ENCODE measurements at regions not wholly inside any gene's neighbourhood (a gene's known extent, or its start where the extent isn't known, plus 50 kb on each side); places are given as distances from the start of the nearest gene placed in this dataset.

DNA sequence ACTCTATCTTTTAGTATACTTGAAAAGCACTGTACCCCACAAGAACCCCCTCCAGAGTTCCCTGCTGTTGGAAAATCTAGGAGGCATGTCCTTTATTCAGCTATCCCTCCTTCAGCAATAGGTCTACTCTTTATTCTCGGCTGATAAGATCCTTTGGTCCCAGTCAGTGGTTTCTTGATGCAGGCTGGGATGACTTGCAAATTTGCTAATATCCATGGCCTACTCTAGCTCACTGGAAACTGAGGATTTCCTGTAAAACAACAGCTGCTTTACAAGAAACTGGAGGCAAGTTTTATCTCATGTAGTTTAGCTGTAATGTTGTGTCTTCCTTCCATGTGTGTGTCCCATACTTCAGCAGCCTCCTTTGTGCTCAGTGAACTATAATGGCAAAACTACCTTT lies 183.9 kb upstream of the SCN7A start:
- intact Hi-C loops (cut with DNase I), result no loop called here
- H3K27me3 ChIP-seq, result no peaks in the 10 kb centered on the region
- H3K9me3 ChIP-seq, result no peaks in the 10 kb centered on the region
- H3K27ac ChIP-seq, result no peak overlapping the region
- no peak for DNase-seq
- 81 to 96% methylated on average over 1 of the region's 1 CpG for WGBS, 2 donors
- H3K4me1 ChIP-seq, result no peaks in the 10 kb centered on the region
- no peaks in the 10 kb centered on the region for H3K36me3 ChIP-seq
- no peak for TF ChIP-seq CTCF (IDR thresholded peaks at IDR 0.05)
- no peak for TF ChIP-seq POLR2A (IDR thresholded peaks at IDR 0.05)
- no peak overlapping the region for H3K4me3 ChIP-seq (replicated peaks in 1 of 3)

DNA sequence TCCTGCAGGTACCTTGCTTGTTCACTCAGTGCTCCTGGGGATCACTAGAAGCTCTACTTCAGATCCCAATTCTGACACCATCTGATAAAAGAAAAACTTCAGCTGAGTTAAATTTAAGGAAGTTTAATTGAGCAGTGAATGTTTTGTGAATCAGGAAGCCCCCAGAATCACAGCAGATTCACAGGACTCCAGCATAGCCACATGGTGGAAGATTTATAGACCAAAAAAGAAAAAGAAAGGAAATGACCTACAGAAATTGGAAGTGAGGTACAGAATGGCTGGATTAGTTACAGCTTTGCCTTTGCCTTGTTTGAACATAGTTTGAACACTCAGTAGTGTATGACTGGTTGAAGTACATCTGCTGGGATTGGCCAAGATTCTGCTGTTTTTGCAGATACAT lies 182.7 kb upstream of the SCN7A start:
- no peak for TF ChIP-seq POLR2A (IDR thresholded peaks at IDR 0.05)
- TF ChIP-seq CTCF (IDR thresholded peaks at IDR 0.05), result no peak
- H3K4me1 ChIP-seq, result no peaks in the 10 kb centered on the region
- no peak overlapping the region for H3K4me3 ChIP-seq (replicated peaks in 1 of 3)
- H3K36me3 ChIP-seq, result no peaks in the 10 kb centered on the region
- no peak for DNase-seq
- intact Hi-C loops (cut with DNase I), result no loop called here
- no peaks in the 10 kb centered on the region for H3K27me3 ChIP-seq
- H3K27ac ChIP-seq, result no peak overlapping the region
- no peaks in the 10 kb centered on the region for H3K9me3 ChIP-seq

GRCh38 chr2:166675553-166675952 lies 181.5 kb upstream of the SCN7A start:
- Histone ChIP-seq H3K9me3 (no peaks in the 10 kb centered on the region), H3K27ac (no peak overlapping the region), H3K36me3 (no peaks in the 10 kb centered on the region), H3K27me3 (no peaks in the 10 kb centered on the region), H3K4me3 (replicated peaks in 1 of 3) (no peak overlapping the region), H3K4me1 (no peaks in the 10 kb centered on the region)
- TF ChIP-seq POLR2A (IDR thresholded peaks at IDR 0.05), result no peak
- no peak for TF ChIP-seq CTCF (IDR thresholded peaks at IDR 0.05)
- WGBS, 2 donors, result 77 to 81% methylated on average over 3 of the region's 3 CpGs
- intact Hi-C loops (cut with DNase I), result no loop called here
- DNase-seq, result no peak

- no peak overlapping the region for H3K27ac ChIP-seq
- no peak overlapping the region for H3K4me3 ChIP-seq (replicated peaks in 1 of 3)
- H3K27me3 ChIP-seq, result no peaks in the 10 kb centered on the region
- no peaks in the 10 kb centered on the region for H3K4me1 ChIP-seq
- H3K36me3 ChIP-seq, result no peaks in the 10 kb centered on the region
- no peaks in the 10 kb centered on the region for H3K9me3 ChIP-seq
- no peak for DNase-seq
- intact Hi-C loops (cut with DNase I), result no loop called here
- TF ChIP-seq POLR2A (IDR thresholded peaks at IDR 0.05) (no peak), CTCF (IDR thresholded peaks at IDR 0.05) (no peak)
These were observed 179.9 kb upstream of the SCN7A start for GRCh38 chr2:166673986-166674385.

DNA sequence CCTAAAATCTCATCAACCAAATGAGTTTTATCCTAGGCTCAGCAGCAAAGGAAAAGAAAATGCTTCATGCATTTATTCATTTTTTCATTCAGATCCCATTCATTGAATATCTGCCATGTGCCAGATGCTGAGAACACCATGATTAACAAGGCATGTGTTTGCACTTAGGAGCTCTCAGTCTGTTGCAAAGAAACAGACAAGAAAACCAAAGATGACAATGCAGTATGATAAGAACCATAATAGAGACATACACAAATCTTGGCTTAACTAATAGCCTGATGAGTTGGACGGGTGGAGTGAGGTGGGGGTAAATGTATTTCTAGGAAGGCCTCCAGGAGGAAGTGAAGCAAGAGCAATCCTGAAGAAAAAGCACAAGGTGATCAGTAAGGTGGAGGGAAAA lies 177.8 kb upstream of the SCN7A start:
- 49 to 65% methylated on average over 1 of the region's 1 CpG for WGBS, 2 donors
- H3K27me3 ChIP-seq, result no peaks in the 10 kb centered on the region
- no peak overlapping the region for H3K4me3 ChIP-seq (replicated peaks in 1 of 3)
- no peak for DNase-seq
- H3K9me3 ChIP-seq, result no peaks in the 10 kb centered on the region
- H3K36me3 ChIP-seq, result no peaks in the 10 kb centered on the region
- TF ChIP-seq POLR2A (IDR thresholded peaks at IDR 0.05) (no peak), CTCF (IDR thresholded peaks at IDR 0.05) (no peak)
- intact Hi-C loops (cut with DNase I), result no loop called here
- H3K27ac ChIP-seq, result no peak overlapping the region
- no peaks in the 10 kb centered on the region for H3K4me1 ChIP-seq
